ENCODE measurements at regions not wholly inside any gene's neighbourhood (a gene's known extent, or its start where the extent isn't known, plus 50 kb on each side); places are given as distances from the start of the nearest gene placed in this dataset.

GRCh38 chr1:244319283-244320132 is 132.2 kb downstream of the ADSS2 start:
- H3K36me3 ChIP-seq: no peaks in the 10 kb centered on the region
- no peak for TF ChIP-seq CTCF (IDR thresholded peaks at IDR 0.05)
- peak in 1 of 4 donors; percentile 24 for TF ChIP-seq POLR2AphosphoS5 (IDR thresholded peaks at IDR 0.05)
- TF ChIP-seq POLR2A (IDR thresholded peaks at IDR 0.05): no peak
- no peak for TF ChIP-seq EP300 (IDR thresholded peaks at IDR 0.05)
- no peak for DNase-seq
- intact Hi-C loops (cut with DNase I): no loop called here
- H3K9me3 ChIP-seq: no peaks in the 10 kb centered on the region
- H3K4me3 ChIP-seq: no peak overlapping the region
- WGBS, 2 donors: 60 to 79% methylated on average over 9 of the region's 9 CpGs
- peak overlapping the region in 1 of 4 donors; percentile 28 for H3K27ac ChIP-seq
- H3K4me1 ChIP-seq: peaks cover 0 to 11% (median 5%) of the 10 kb centered on the region in 4 donors
- no peaks in the 10 kb centered on the region for H3K27me3 ChIP-seq

GRCh38 chr1:244322181-244322580 is 129.5 kb downstream of the ADSS2 start:
- intact Hi-C loops (cut with DNase I): no loop called here
- 82 to 92% methylated on average over 1 of the region's 1 CpG for WGBS, 2 donors
- TF ChIP-seq POLR2A (IDR thresholded peaks at IDR 0.05): no peak
- no peak for TF ChIP-seq POLR2AphosphoS5 (IDR thresholded peaks at IDR 0.05)
- TF ChIP-seq EP300 (IDR thresholded peaks at IDR 0.05): no peak
- TF ChIP-seq CTCF (IDR thresholded peaks at IDR 0.05): no peak
- no peaks in the 10 kb centered on the region for H3K36me3 ChIP-seq
- H3K4me1 ChIP-seq: peaks cover 0 to 11% (median 5%) of the 10 kb centered on the region in 4 donors
- DNase-seq: no peak
- no peaks in the 10 kb centered on the region for H3K27me3 ChIP-seq
- H3K4me3 ChIP-seq: no peak overlapping the region
- no peaks in the 10 kb centered on the region for H3K9me3 ChIP-seq
- H3K27ac ChIP-seq: peak overlapping the region; percentile 17 to 76 (median 54)

- DNase-seq: no peak
- intact Hi-C loops (cut with DNase I): no loop called here
- 24 to 40% methylated on average over 6 of the region's 6 CpGs for WGBS, 2 donors
- Histone ChIP-seq H3K4me1 (peaks cover 0 to 11% (median 5%) of the 10 kb centered on the region in 4 donors), H3K27ac (peak overlapping the region; percentile 17 to 76 (median 54)), H3K27me3 (no peaks in the 10 kb centered on the region), H3K9me3 (no peaks in the 10 kb centered on the region), H3K36me3 (no peaks in the 10 kb centered on the region), H3K4me3 (no peak overlapping the region)
- TF ChIP-seq CTCF (IDR thresholded peaks at IDR 0.05): no peak
- TF ChIP-seq POLR2AphosphoS5 (IDR thresholded peaks at IDR 0.05): peak in 1 of 4 donors; percentile 51
Observed at GRCh38 chr1:244322791-244323521, 128.8 kb downstream of the ADSS2 start.

- WGBS, 2 donors: 94 to 96% methylated on average over 8 of the region's 8 CpGs
- no peaks in the 10 kb centered on the region for H3K27me3 ChIP-seq
- H3K4me3 ChIP-seq: no peak overlapping the region
- no peaks in the 10 kb centered on the region for H3K36me3 ChIP-seq
- no peaks in the 10 kb centered on the region for H3K9me3 ChIP-seq
- TF ChIP-seq POLR2AphosphoS5 (IDR thresholded peaks at IDR 0.05) (no peak), CTCF (IDR thresholded peaks at IDR 0.05) (no peak), EP300 (IDR thresholded peaks at IDR 0.05) (no peak), POLR2A (IDR thresholded peaks at IDR 0.05) (no peak)
- DNase-seq: no peak
- peak overlapping the region in 1 of 4 donors; percentile 39 for H3K27ac ChIP-seq
- peaks cover 0 to 11% (median 5%) of the 10 kb centered on the region in 4 donors for H3K4me1 ChIP-seq
- intact Hi-C loops (cut with DNase I): no loop called here
Observed at GRCh38 chr1:244324176-244324883, 127.4 kb downstream of the ADSS2 start.
